ENCODE measurements at regions not wholly inside any gene's neighbourhood (a gene's known extent, or its start where the extent isn't known, plus 50 kb on each side); places are given as distances from the start of the nearest gene placed in this dataset.
"Not testable (repeated sequence)": the region's sequence is repeated elsewhere in the genome, so short reads cannot be mapped to it uniquely, and the experiment has no call there.

GRCh38 chr11:70548976-70549375 is 150.6 kb downstream of the CTTN start:
- DNase-seq (ENCODE audit: low read depth in 2 of 2): no peak

- DNase-seq (ENCODE audit: low read depth in 2 of 2): no peak
Measured at GRCh38 chr11:70549386-70549785, 151.1 kb downstream of the CTTN start.

GRCh38 chr11:70549796-70550195 is 151.5 kb downstream of the CTTN start:
- no peak for DNase-seq (ENCODE audit: low read depth in 2 of 2)

GRCh38 chr11:70550456-70551195 is 152.3 kb downstream of the CTTN start:
- DNase-seq (ENCODE audit: low read depth in 2 of 2): no peak

GRCh38 chr11:70551351-70552166 is 153.2 kb downstream of the CTTN start:
- no peak for DNase-seq (ENCODE audit: low read depth in 2 of 2)

GRCh38 chr11:70552167-70553150 is 154.1 kb downstream of the CTTN start:
- no peak for DNase-seq (ENCODE audit: low read depth in 2 of 2)

- DNase-seq (ENCODE audit: low read depth in 2 of 2): no peak
Measured at GRCh38 chr11:70555078-70555477, 156.7 kb downstream of the CTTN start.

GRCh38 chr11:70556884-70557741 is 158.8 kb downstream of the CTTN start:
- DNase-seq (ENCODE audit: low read depth in 2 of 2): no peak

- DNase-seq (ENCODE audit: low read depth in 2 of 2): no peak
Measured at GRCh38 chr11:70557742-70558485, 159.6 kb downstream of the CTTN start.

GRCh38 chr11:70558681-70559080 is 160.4 kb downstream of the CTTN start:
- DNase-seq (ENCODE audit: low read depth in 2 of 2): no peak

- no peak for DNase-seq (ENCODE audit: low read depth in 2 of 2)
Measured at GRCh38 chr11:70559516-70559915, 161.2 kb downstream of the CTTN start.

- not testable (repeated sequence) for DNase-seq (ENCODE audit: low read depth in 2 of 2)
Measured at GRCh38 chr11:70560621-70561020, 162.3 kb downstream of the CTTN start.

- no peak for DNase-seq (ENCODE audit: low read depth in 2 of 2)
Measured at GRCh38 chr11:70566768-70567530, 168.6 kb downstream of the CTTN start.

- DNase-seq (ENCODE audit: low read depth in 2 of 2): no peak
Measured at GRCh38 chr11:70567680-70568034, 169.3 kb downstream of the CTTN start.

- no peak for DNase-seq (ENCODE audit: low read depth in 2 of 2)
Measured at GRCh38 chr11:70568035-70568813, 169.9 kb downstream of the CTTN start.

- no peak for DNase-seq (ENCODE audit: low read depth in 2 of 2)
Measured at GRCh38 chr11:70568814-70569617, 170.7 kb downstream of the CTTN start.

GRCh38 chr11:70569618-70569890 is 171.2 kb downstream of the CTTN start:
- no peak for DNase-seq (ENCODE audit: low read depth in 2 of 2)

- no peak for DNase-seq (ENCODE audit: low read depth in 2 of 2)
Measured at GRCh38 chr11:70569996-70570692, 171.8 kb downstream of the CTTN start.

Measured in stimulated activated CD8-positive, alpha-beta memory T cell treated with anti-CD3 and anti-CD28 coated beads, Interleukin-7, amount 100 ng/mL, for 4 hours (primary cell).